GM12892 (cell line): ENCODE measurements at regions not wholly inside any gene's neighbourhood (a gene's known extent, or its start where the extent isn't known, plus 50 kb on each side); places are given as distances from the start of the nearest gene placed in this dataset.

ENCODE experiments used
- POLR2A ChIP-seq: IDR thresholded peaks from 2 replicates; pipeline ENCODE4 v1.6.1; 2011; ENCODE audit warnings: low read depth, low read length, control low read depth
- POLR2AphosphoS5 ChIP-seq: IDR thresholded peaks from 2 replicates; pipeline ENCODE4 v1.6.1; 2011; ENCODE audit warnings: low read depth, low read length, control low read depth
- TAF1 ChIP-seq: IDR thresholded peaks from 2 replicates; pipeline ENCODE4 v1.6.1; 2011; ENCODE audit warnings: low read depth, mild to moderate bottlenecking, control low read depth, low read length, borderline replicate concordance

- no peak for TF ChIP-seq TAF1
- TF ChIP-seq POLR2A = no peak
- no peak for TF ChIP-seq POLR2AphosphoS5
Observed at GRCh38 chr7:69504733-69505420, 93.4 kb upstream of the AUTS2 start.
